Astrocyte of the hippocampus (primary cell): ENCODE measurements at regions not wholly inside any gene's neighbourhood (a gene's known extent, or its start where the extent isn't known, plus 50 kb on each side); places are given as distances from the start of the nearest gene placed in this dataset.
"Not testable (repeated sequence)": the region's sequence is repeated elsewhere in the genome, so short reads cannot be mapped to it uniquely, and the experiment has no call there.

ENCODE experiments used
- DNase-seq: peaks from one replicate; pipeline ENCODE4 v3.0.0; 2011; ENCODE audit warnings: low read depth, low spot score

GRCh38 chr14:71327691-71328090, 420.4 kb downstream of the PCNX1 start:
- DNase-seq, result no peak

GRCh38 chr14:71328183-71328582, 420.9 kb downstream of the PCNX1 start:
- DNase-seq, result no peak

DNA sequence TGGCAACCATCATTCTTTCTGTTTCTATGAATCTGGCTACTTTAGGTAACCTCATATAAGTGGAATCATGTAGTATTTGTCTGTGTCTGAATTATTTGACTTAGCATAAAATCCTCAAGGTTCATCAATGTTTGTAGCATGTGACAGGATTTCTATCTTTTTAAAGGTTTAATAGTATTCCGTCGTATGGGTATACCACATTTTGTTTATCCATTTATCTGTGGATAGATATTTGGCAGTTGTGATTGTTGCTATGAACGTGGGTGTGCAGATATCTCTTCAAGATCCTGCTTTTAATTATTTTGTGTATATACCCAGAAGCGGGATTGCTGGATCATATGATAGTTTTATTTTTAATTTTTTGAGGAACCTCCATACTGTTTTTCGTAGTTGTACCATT, 421.7 kb downstream of the PCNX1 start:
- DNase-seq, result no peak

DNA sequence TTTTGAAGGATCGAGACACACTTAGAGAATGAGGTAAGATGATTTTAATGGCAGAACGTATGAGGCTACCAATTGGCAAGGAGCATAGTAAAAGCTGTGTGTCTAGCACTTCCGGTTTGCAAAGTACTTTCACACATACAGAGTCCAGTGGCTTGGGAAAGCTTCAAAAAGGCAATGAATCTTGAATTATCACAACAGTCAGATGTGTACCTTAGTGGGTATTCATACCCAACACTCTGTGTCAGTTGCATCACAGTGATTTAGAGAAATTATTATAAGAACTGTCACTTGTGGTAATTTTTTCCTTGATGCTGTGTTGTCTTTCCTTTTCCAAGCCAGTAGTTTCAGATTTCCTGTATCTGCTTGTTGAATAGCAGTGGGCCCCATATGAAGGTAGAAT, 424.1 kb downstream of the PCNX1 start:
- DNase-seq, result no peak

- no peak for DNase-seq
Measured at GRCh38 chr14:71332476-71332875, 425.2 kb downstream of the PCNX1 start.

DNA sequence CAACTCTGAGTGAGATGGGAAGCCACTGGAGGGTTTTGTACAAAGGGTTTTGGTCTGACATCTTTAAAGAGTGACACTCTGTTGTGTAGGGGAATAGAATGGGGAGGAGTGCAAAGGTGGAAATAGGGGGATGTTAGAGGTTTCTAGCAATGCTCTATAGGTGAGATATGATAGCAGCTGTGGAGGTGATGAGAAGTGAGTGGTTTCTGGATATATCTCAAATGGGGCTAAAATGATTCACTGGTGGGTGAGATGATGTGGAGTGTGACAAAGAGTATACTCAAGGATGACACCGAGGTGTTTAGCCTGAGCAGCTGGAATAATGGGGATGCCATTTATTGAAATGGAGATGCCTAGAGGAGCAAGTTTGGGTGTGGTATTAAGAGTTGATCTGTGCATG, 426.4 kb downstream of the PCNX1 start:
- DNase-seq, result no peak

DNA sequence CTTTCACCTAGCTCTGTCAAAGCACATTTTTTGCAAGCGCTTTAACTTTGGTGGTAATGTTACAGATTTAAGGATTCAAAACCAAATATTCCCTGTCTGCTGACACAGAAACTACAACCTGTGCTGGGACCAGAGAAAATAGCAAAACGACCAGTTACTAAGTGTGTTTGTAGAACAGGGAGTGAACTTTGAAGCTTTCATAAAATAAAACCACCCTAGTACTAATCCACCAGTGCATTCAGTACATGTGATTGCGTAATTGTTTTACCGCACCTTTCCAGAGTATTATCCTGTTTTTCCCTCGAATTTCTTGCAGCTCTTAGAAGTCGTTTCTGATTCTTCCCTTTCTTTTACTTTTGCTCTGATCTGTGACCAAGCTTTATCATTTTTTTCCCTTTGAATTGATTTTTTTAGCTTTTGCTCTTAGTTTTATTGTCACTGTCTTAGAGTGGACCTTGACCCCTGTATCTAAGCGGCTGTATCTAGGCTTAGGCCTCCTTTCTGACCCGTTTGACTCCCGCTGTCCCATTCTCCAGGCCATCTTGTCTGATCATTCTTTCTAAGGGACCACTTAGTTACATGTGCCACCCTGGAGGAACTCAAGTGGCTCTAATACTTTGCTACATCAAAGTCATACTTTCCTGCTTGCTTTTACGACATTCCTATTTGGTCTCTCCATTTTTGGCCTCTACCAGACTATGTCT, 429.4 kb downstream of the PCNX1 start:
- no peak for DNase-seq

- DNase-seq, result no peak
Measured at GRCh38 chr14:71338153-71338552, 430.9 kb downstream of the PCNX1 start.

DNA sequence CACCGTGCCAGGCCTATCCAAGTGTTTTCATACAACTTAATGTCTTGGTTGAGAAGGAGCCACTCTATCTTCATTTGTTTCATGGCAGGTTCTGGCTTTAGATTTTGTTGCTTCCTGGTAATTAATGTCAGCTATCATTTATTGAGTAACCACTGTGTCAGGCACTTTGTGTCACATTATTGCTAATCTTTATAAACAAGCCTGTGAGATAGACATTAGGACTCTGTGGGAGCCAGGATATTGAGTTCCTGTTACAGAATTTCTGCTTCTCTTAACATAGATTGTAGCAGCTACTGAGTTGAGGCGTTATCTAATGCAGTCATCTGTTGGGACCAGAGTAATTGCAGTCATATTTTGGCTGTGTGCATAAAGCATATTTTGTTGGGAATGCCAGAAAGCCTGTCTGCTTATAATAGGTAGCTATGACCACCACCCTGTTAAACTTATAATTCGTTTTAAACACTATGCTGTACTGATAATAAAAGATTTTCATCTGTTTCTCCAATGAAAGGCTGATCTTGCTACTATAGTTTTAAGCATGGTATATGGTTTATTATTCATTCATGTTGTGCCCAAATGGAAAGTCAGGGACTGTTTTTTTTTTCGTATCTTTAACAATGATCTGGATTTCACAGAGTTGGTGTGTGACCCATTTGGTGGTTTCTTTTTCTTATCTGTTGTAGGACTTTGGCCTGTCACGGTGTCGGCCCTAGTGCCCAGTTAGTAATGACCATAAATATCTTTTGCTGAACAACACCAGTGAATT, 432.6 kb downstream of the PCNX1 start:
- DNase-seq, result no peak

GRCh38 chr14:71341156-71341555, 433.9 kb downstream of the PCNX1 start:
- DNase-seq, result no peak

GRCh38 chr14:71343724-71344123, 436.5 kb downstream of the PCNX1 start:
- no peak for DNase-seq

- no peak for DNase-seq
Measured at GRCh38 chr14:71344506-71344905, 437.2 kb downstream of the PCNX1 start.

- DNase-seq, result no peak
Measured at GRCh38 chr14:71346685-71347084, 439.4 kb downstream of the PCNX1 start.

DNA sequence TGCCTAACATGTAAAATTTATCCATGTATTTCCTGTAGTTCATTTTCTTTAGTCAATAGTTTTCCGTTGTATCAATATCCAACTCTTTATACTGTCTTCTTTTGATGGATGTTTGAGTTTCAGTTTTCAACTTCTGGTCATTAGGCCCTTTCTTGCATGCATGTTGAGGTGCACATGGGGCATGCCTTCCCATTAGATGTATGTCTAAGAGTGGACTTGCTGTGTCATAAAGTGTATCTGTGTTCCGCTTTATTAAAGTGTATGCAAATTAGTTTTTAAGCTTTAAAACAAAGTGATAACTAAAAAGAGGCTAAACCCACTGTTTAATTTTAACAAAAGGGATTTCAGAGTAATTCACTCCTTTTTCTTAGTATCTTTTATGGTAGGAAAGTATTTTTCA, 441.1 kb downstream of the PCNX1 start:
- no peak for DNase-seq

DNA sequence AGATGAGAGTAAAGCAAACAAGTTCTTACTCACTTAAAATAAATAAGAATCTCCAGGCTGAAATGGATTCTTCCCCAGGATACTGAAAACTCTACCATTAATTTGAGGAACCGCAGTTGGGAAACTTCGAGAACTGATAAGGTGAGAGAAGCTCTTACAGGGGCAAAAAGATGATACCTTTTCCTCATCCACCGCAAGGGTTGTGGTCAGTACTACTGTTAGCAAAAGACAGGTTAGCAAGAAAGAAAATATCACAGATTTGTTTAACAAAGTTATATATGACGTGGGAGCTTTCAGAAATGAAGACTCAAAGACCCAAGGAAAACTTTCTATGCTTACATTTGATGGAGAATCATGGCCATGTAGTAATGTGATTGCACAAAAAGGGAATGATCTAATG, 441.6 kb downstream of the PCNX1 start:
- no peak for DNase-seq

- no peak for DNase-seq
Measured at GRCh38 chr14:71354142-71354541, 446.9 kb downstream of the PCNX1 start.

DNA sequence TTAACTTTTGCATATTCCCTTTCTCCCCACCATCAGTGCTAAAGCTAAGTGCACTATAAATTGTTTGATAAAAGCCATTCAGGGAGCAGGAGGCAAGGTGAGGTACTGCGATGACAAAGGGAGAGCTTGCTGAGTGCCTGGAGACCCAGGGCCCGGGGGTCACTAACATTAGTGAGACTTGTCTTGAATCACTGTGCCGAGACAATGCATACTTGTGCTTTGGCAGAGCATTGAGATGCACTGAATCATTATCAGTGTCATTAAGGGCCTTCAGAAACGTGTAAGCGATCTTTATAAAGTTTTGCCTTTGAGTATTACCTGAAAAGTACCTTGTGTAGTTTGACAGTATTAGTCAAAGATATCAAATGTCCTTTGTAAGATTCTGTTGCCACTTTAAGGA, 447.5 kb downstream of the PCNX1 start:
- DNase-seq, result peak; percentile 55

DNA sequence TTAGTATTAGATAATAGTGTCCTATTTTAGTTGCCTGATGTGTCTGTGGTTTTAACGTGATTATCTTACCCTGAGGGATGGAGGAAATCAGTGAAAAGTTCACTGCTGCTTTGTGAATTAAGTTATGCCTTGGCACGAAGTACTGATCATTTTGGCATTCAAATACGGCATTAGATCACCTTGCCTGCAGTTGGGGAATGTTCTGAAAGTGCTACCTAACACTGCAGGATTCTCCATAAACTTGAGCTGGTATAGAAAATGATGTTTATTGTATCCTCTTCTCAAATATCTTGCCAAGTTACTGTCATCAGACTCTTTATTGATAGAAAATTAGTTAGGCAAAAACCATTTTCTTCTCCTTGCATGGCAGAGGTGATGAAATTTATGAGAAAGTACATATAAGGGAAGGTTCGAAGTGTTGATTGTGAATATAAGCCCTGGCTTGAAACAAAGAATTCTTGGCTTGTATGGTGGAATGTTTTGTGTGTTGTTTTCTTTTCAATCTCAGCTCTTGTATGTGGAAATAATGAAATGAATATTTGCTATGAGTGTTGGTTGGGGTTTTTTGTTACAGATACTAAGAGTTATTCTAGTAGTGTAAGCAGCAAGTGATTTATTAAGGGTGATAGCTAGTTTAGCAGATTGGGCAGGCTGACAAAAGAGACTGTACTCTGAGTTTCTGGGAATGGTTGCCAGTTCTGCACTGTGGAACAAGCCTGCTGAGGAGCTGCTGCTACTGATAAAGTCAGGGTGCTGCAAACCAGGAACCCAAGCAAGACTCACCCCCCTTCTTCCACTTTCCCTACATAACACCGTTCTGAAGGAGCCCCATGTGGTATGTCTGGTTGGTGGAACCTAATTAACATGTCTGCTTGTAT, 448.3 kb downstream of the PCNX1 start:
- DNase-seq, result peak; percentile 80

GRCh38 chr14:71358209-71358931, 451.1 kb downstream of the PCNX1 start:
- no peak for DNase-seq

DNA sequence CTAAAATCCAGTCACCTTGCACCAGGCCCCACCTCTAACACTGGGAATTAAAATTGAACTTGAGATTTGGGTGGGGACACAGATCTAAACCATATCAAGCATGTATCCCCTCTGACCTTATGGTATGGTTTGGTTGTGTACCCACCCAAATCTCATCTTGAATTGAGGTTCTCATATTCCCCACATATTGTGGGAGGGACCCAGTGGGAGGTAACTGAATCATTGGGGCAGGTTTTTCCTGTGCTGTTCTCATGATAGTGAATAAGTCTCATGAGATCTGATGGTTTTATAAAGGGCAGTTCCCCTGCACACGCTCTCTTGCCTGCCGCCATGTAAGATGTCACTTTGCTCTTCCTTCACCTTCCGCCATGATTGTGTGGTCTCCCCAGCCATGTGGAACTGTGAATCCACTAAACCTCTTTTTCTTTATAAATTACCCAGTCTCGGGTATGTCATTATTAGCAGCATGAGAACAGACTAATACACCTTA, 451.7 kb downstream of the PCNX1 start:
- not testable (repeated sequence) for DNase-seq

DNA sequence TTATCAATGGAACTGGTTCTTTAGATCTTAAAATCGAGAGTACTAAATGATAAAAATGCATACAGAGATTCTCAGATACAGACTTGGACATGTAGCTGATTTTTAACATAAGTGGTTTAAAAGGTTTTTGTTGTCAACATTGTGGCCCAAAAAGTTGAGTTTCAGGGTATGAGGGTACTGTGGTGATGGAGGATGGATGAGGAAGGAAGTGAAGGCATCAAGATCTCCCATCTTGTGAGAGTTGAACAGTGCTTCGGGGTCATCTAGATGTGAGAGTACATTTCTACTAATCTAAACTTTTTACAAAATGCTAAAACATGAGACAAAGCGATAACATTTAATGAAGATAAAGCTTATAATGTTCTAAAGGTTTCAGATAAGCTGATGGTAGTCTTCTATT, 452.6 kb downstream of the PCNX1 start:
- DNase-seq, result no peak

DNA sequence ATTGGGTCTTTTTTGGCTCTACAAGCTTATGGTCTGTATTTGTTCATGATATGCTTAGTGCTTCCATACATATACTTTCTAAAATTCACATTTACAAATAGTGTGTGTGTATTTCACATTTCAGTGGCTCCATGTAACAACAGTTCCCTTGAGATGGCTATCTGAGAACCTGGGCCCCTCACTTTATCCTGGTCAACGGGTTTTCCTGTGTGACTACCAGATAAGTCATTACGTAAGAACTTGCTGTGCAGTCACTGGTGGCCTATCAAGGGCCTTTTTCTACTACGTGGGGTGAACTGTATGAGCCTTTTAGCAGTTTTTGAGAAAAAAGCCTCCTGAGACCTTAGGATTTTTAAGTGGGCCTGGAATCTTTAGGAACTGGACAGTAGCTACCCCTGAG, 454.1 kb downstream of the PCNX1 start:
- DNase-seq, result no peak
